HEK293 (cell line): ENCODE measurements at regions not wholly inside any gene's neighbourhood (a gene's known extent, or its start where the extent isn't known, plus 50 kb on each side); places are given as distances from the start of the nearest gene placed in this dataset.

Source experiments
- CTCF ChIP-seq: fragments of 450-650 bp; formaldehyde crosslinking; IDR thresholded peaks from 2 replicates; pipeline ENCODE4 v1.5.1; 2016; ENCODE audit warnings: missing biosample characterization, missing genetic modification characterization
- KLF1 ChIP-seq: fragments of 450-650 bp; formaldehyde crosslinking; IDR thresholded peaks from 2 replicates; pipeline ENCODE4 v1.5.1; 2016; ENCODE audit warnings: missing biosample characterization, missing genetic modification characterization
- KLF16 ChIP-seq: fragments of 450-650 bp; formaldehyde crosslinking; IDR thresholded peaks from 2 replicates; pipeline ENCODE4 v1.5.1; 2017; ENCODE audit warnings: missing biosample characterization, missing genetic modification characterization
- PRDM10 ChIP-seq: fragments of 450-650 bp; formaldehyde crosslinking; IDR thresholded peaks from 2 replicates; pipeline ENCODE4 v1.5.1; 2016; ENCODE audit warnings: missing biosample characterization, missing genetic modification characterization
- ZBTB1 ChIP-seq: fragments of 450-650 bp; formaldehyde crosslinking; IDR thresholded peaks from 2 replicates; pipeline ENCODE4 v1.5.1; 2016; ENCODE audit warnings: missing biosample characterization, missing genetic modification characterization
- ZBTB44 ChIP-seq: fragments of 450-650 bp; IDR thresholded peaks from 2 replicates; pipeline ENCODE4 v1.5.1; 2018; ENCODE audit warnings: missing biosample characterization, mild to moderate bottlenecking, missing genetic modification characterization
- ZBTB6 ChIP-seq: fragments of 450-650 bp; formaldehyde crosslinking; IDR thresholded peaks from 2 replicates; pipeline ENCODE4 v1.5.1; 2017; ENCODE audit warnings: missing biosample characterization, missing genetic modification characterization
- ZNF175 ChIP-seq: fragments of 450-650 bp; formaldehyde crosslinking; IDR thresholded peaks from 2 replicates; pipeline ENCODE4 v1.5.1; 2016; ENCODE audit warnings: missing biosample characterization, missing genetic modification characterization
- ZNF23 ChIP-seq: fragments of 450-650 bp; formaldehyde crosslinking; IDR thresholded peaks from 2 replicates; pipeline ENCODE4 v1.5.1; 2016; ENCODE audit warnings: missing biosample characterization, missing genetic modification characterization, borderline replicate concordance
- ZNF561 ChIP-seq: fragments of 450-650 bp; IDR thresholded peaks from 2 replicates; pipeline ENCODE4 v1.5.1; 2018; ENCODE audit warnings: missing biosample characterization, missing genetic modification characterization, borderline replicate concordance
- ZNF76 ChIP-seq: fragments of 450-650 bp; formaldehyde crosslinking; IDR thresholded peaks from 2 replicates; pipeline ENCODE4; 2016; ENCODE audit warnings: low read depth, missing biosample characterization, missing genetic modification characterization, borderline replicate concordance

GRCh38 chr13:112218416-112218815 lies 151.5 kb downstream of the SOX1 start:
- TF ChIP-seq ZNF76: no peak
- TF ChIP-seq ZBTB1 (tag by site-specific recombination): no peak
- no peak for TF ChIP-seq CTCF (tag by site-specific recombination)
- no peak for TF ChIP-seq ZBTB6 (tag by site-specific recombination)
- TF ChIP-seq ZNF175: no peak
- no peak for TF ChIP-seq ZBTB44 (tag by site-specific recombination)
- no peak for TF ChIP-seq PRDM10 (tag by site-specific recombination)
- no peak for TF ChIP-seq KLF1 (tag by site-specific recombination)
- TF ChIP-seq ZNF561 (tag by site-specific recombination): no peak
- TF ChIP-seq ZNF23 (tag by site-specific recombination): no peak
- no peak for TF ChIP-seq KLF16 (tag by site-specific recombination)
